IMR-90 (cell line): ENCODE measurements at regions not wholly inside any gene's neighbourhood (a gene's known extent, or its start where the extent isn't known, plus 50 kb on each side); places are given as distances from the start of the nearest gene placed in this dataset.

ENCODE experiments used
- ATAC-seq: fragments of 200-7000 bp; cut with Tn5 transposase; 2 replicates; pipeline ENCODE4 v1.9.1; 2020; ENCODE audit warnings: low read depth, mild to moderate bottlenecking, moderate library complexity
- BruUV-seq: library from RNA; stranded (reverse); fragments of 400-500 nt; replicated peaks from 2 replicates; lab custom pipeline; 2021; lab: Mats Ljungman, UMichigan
- CTCF ChIA-PET: fragments of 300-600 bp; formaldehyde crosslinking; extraction: SDS; loops from one replicate; lab custom pipeline; 2021; ENCODE audit warnings: antibody characterized with exemption; lab: Yijun Ruan, JAX
- POLR2A ChIA-PET: fragments of 300-600 bp; sonication (Branson Sonifier 250); formaldehyde crosslinking; loops from one replicate; lab custom pipeline; 2022; ENCODE audit warnings: antibody characterized with exemption; ENCODE audit not compliant: unreplicated experiment; lab: Charles Lee
- DNase-seq: peaks from one replicate; pipeline ENCODE4 v3.0.0; 2013
- H2AFZ ChIP-seq: replicated peaks from 2 replicates; pipeline ENCODE3; 2013; ENCODE audit warnings: low read length, mild to moderate bottlenecking; ENCODE audit not compliant: poor library complexity
- H2AK5ac ChIP-seq: 2 replicates; pipeline ENCODE4 v1.6.1; 2013; ENCODE audit warnings: low read depth, low read length, inconsistent platforms
- H2AK9ac ChIP-seq: replicated peaks from 2 replicates; pipeline ENCODE3; 2013; ENCODE audit warnings: mild to moderate bottlenecking, low read depth, low read length, moderate library complexity; ENCODE audit not compliant: poor library complexity
- H2BK120ac ChIP-seq: 2 replicates; pipeline ENCODE4 v1.6.1; 2013; ENCODE audit warnings: low read depth, low read length, inconsistent platforms
- H2BK15ac ChIP-seq: 3 replicates; pipeline ENCODE4 v1.6.1; 2013; ENCODE audit warnings: low read depth, low read length, inconsistent platforms
- H2BK20ac ChIP-seq: 2 replicates; pipeline ENCODE4 v1.6.1; 2013; ENCODE audit warnings: low read depth, mild to moderate bottlenecking, inconsistent platforms, low read length, moderate library complexity
- H2BK5ac ChIP-seq: 2 replicates; pipeline ENCODE4 v1.6.1; 2013; ENCODE audit warnings: mild to moderate bottlenecking, low read depth, low read length, inconsistent platforms; ENCODE audit not compliant: poor library complexity, severe bottlenecking
- H3K14ac ChIP-seq: replicated peaks from 2 replicates; pipeline ENCODE4 v1.6.1; 2013; ENCODE audit warnings: low read depth, low read length, inconsistent platforms
- H3K18ac ChIP-seq: 2 replicates; pipeline ENCODE4 v1.6.1; 2013; ENCODE audit warnings: low read depth, low read length, control low read depth
- H3K23ac ChIP-seq: 2 replicates; pipeline ENCODE4 v1.6.1; 2013; ENCODE audit warnings: low read depth, low read length, inconsistent platforms
- H3K27ac ChIP-seq: 2 replicates; pipeline ENCODE4 v1.5.1; 2013; ENCODE audit warnings: mild to moderate bottlenecking, control low read depth, low read length; ENCODE audit not compliant: insufficient read depth
- H3K27me3 ChIP-seq: 2 replicates; pipeline ENCODE4 v1.6.1; 2013; ENCODE audit warnings: low read length; ENCODE audit not compliant: control insufficient read depth, insufficient read depth
- H3K36me3 ChIP-seq: 2 replicates; pipeline ENCODE4 v1.6.1; 2013; ENCODE audit warnings: low read length, mixed read lengths; ENCODE audit not compliant: control insufficient read depth, insufficient read depth
- H3K4ac ChIP-seq: 2 replicates; pipeline ENCODE4 v1.6.1; 2013; ENCODE audit warnings: low read depth, low read length, inconsistent platforms
- H3K4me1 ChIP-seq: 2 replicates; pipeline ENCODE4 v1.6.1; 2013; ENCODE audit warnings: low read length, mixed read lengths; ENCODE audit not compliant: control insufficient read depth, insufficient read depth
- H3K4me2 ChIP-seq: 2 replicates; pipeline ENCODE4 v1.6.1; 2013; ENCODE audit warnings: low read depth, mild to moderate bottlenecking, control low read depth, low read length, moderate library complexity
- H3K4me3 ChIP-seq: 2 replicates; pipeline ENCODE4 v1.5.1; 2013; ENCODE audit warnings: low read depth, mild to moderate bottlenecking, control low read depth, low read length, moderate library complexity; ENCODE audit not compliant: insufficient read depth
- H3K56ac ChIP-seq: 2 replicates; pipeline ENCODE4 v1.6.1; 2013; ENCODE audit warnings: low read length, inconsistent platforms; ENCODE audit not compliant: insufficient read depth; ENCODE audit errors: extremely low read depth
- H3K79me1 ChIP-seq, 2 experiments: 2 replicates each; pipeline ENCODE4 v1.6.1; 2013; ENCODE audit warnings: low read length in 2 of 2, inconsistent platforms in 1 of 2, low read depth in 1 of 2
- H3K9ac ChIP-seq: 2 replicates; pipeline ENCODE4 v1.6.1; 2013; ENCODE audit warnings: low read depth, low read length, control low read depth
- H3K9me1 ChIP-seq: 2 replicates; pipeline ENCODE4 v1.6.1; 2013; ENCODE audit warnings: low read length, inconsistent platforms; ENCODE audit not compliant: insufficient read depth
- H3K9me3 ChIP-seq: 2 replicates; pipeline ENCODE4 v1.6.1; 2013; ENCODE audit warnings: low read length; ENCODE audit not compliant: control insufficient read depth, insufficient read depth
- H4K20me1 ChIP-seq: 2 replicates; pipeline ENCODE4 v1.6.1; 2013; ENCODE audit warnings: low read length, inconsistent platforms; ENCODE audit not compliant: insufficient read depth
- H4K5ac ChIP-seq: 2 replicates; pipeline ENCODE4 v1.6.1; 2013; ENCODE audit warnings: mild to moderate bottlenecking, low read depth, low read length, control low read depth
- H4K8ac ChIP-seq, 2 experiments: 2 replicates each; pipeline ENCODE4 v1.6.1; 2013; ENCODE audit warnings: low read depth in 2 of 2, low read length in 2 of 2, control low read depth in 1 of 2, inconsistent platforms in 1 of 2
- H4K91ac ChIP-seq: 2 replicates; pipeline ENCODE4 v1.6.1; 2013; ENCODE audit warnings: low read depth, low read length, inconsistent platforms; ENCODE audit not compliant: insufficient read depth
- CEBPB ChIP-seq: IDR thresholded peaks from 2 replicates; pipeline ENCODE4 v1.6.1; 2012; ENCODE audit warnings: low read depth, low read length, improper control_type of control experiment
- ELK1 ChIP-seq: fragments of 150-350 bp; IDR thresholded peaks from 2 replicates; pipeline ENCODE4 v1.6.1; 2016; ENCODE audit warnings: low read depth, mild to moderate bottlenecking, low read length, moderate library complexity, borderline replicate concordance
- MAFK ChIP-seq: IDR thresholded peaks from 2 replicates; pipeline ENCODE4 v1.6.1; 2012; ENCODE audit warnings: low read depth, low read length, improper control_type of control experiment
- MAZ ChIP-seq: IDR thresholded peaks from 2 replicates; pipeline ENCODE4 v1.6.1; 2012; ENCODE audit warnings: low read depth, mild to moderate bottlenecking, low read length, improper control_type of control experiment, moderate library complexity, borderline replicate concordance
- RAD21 ChIP-seq: IDR thresholded peaks from 2 replicates; pipeline ENCODE4 v1.6.1; 2012; ENCODE audit warnings: low read length, improper control_type of control experiment
- WGBS, 2 experiments: methylation state at CpG; one replicate each; pipeline versions ENCODE4 v1.1.5 to v1.1.7; 2013; ENCODE audit warnings: missing lambda C conversion rate in 2 of 2; ENCODE audit not compliant: insufficient read length in 1 of 2; ENCODE audit errors: extremely low coverage in 2 of 2; 5-methylcytosine and 5-hydroxymethylcytosine counted together
- dilution Hi-C: fragments of 300-500 bp; cut with HindIII; formaldehyde crosslinking; loops from one replicate; pipeline ENCODE4 v1.14.3; 2018; ENCODE audit warnings: low sequenced_read_pairs; ENCODE audit not compliant: unreplicated experiment
- in situ Hi-C: fragments of 300-500 bp; cut with MboI; formaldehyde crosslinking; loops from 3 replicates; pipeline ENCODE4 v1.14.3; 2019; ENCODE audit warnings: low sequenced_read_pairs, inconsistent platforms, mixed read lengths
- intact Hi-C: fragments of 100-400 bp; cut with micrococcal nuclease; formaldehyde crosslinking; loops from 2 replicates; pipeline ENCODE4 v1.10.0; 2022

- no CpG with 5 or more reads among the region's 1 CpG for WGBS, 2 experiments
- dilution Hi-C loops = no loop called here
- CTCF ChIA-PET = no interaction called here
These were observed 251.1 kb downstream of the INSIG2 start for GRCh38 chr2:118339386-118339785.

More at GRCh38 chr2:118339386-118339785, 251.1 kb downstream of the INSIG2 start:
- Histone ChIP-seq H3K23ac (no peak overlapping the region), H4K91ac (no peak overlapping the region), H3K4me3 (no peak overlapping the region), H3K4me1 (no peaks in the 10 kb centered on the region), H3K56ac (no peak overlapping the region), H3K4ac (no peak overlapping the region), H3K14ac (no peak overlapping the region), H3K27ac (no peak overlapping the region), H3K9ac (no peak overlapping the region), H2BK15ac (no peak overlapping the region), H3K79me1 (no peaks in the 10 kb centered on the region), H3K36me3 (no peaks in the 10 kb centered on the region), H2AK5ac (no peak overlapping the region), H3K27me3 (no peaks in the 10 kb centered on the region), H3K18ac (no peak overlapping the region), H2BK5ac (no peak overlapping the region), H3K9me1 (no peaks in the 10 kb centered on the region), H4K20me1 (no peaks in the 10 kb centered on the region), H3K4me2 (no peak overlapping the region), H2BK20ac (no peak overlapping the region), H2AFZ (no peak overlapping the region), H3K9me3 (no peaks in the 10 kb centered on the region), H4K5ac (no peak overlapping the region), H4K8ac (no peak overlapping the region), H2BK120ac (no peak overlapping the region), H2AK9ac (no peak overlapping the region)
- TF ChIP-seq ELK1 = no peak
- TF ChIP-seq CEBPB = no peak
- no peak for TF ChIP-seq MAZ
- TF ChIP-seq MAFK = no peak
- no peak for TF ChIP-seq RAD21
- DNase-seq (no peak), ATAC-seq (no peak)
- no TSS peak for BruUV-seq
- intact Hi-C loops = no loop called here
- POLR2A ChIA-PET = no interaction called here
- in situ Hi-C loops = no loop called here
